Ectodermal cell (in vitro differentiated cells): ENCODE measurements at regions not wholly inside any gene's neighbourhood (a gene's known extent, or its start where the extent isn't known, plus 50 kb on each side); places are given as distances from the start of the nearest gene placed in this dataset.

Source experiments
- H3K27ac ChIP-seq: 2 replicates; pipeline ENCODE4 v1.7.0; 2013; ENCODE audit warnings: mild to moderate bottlenecking, low read depth, low read length; ENCODE audit not compliant: insufficient read depth, poor library complexity, severe bottlenecking
- H3K27me3 ChIP-seq: 2 replicates; pipeline ENCODE4 v1.7.0; 2013; ENCODE audit warnings: mild to moderate bottlenecking, low read length; ENCODE audit not compliant: insufficient read depth, control insufficient read depth, poor library complexity, severe bottlenecking
- H3K36me3 ChIP-seq: one replicate; pipeline ENCODE4 v1.7.0; 2013; ENCODE audit warnings: low read length; ENCODE audit not compliant: control insufficient read depth, insufficient read depth
- H3K4me1 ChIP-seq: one replicate; pipeline ENCODE4 v1.7.0; 2013; ENCODE audit warnings: low read length; ENCODE audit not compliant: control insufficient read depth, insufficient read depth
- H3K4me3 ChIP-seq: 2 replicates; pipeline ENCODE4 v1.7.0; 2013; ENCODE audit warnings: low read depth, low read length, control low read depth; ENCODE audit not compliant: insufficient read depth
- H3K9me3 ChIP-seq: 2 replicates; pipeline ENCODE4 v1.7.0; 2013; ENCODE audit warnings: mild to moderate bottlenecking, low read length, moderate library complexity; ENCODE audit not compliant: control insufficient read depth
- WGBS, 2 experiments: methylation state at CpG; one replicate each; pipeline ENCODE4 v1.1.7; 2013; ENCODE audit warnings: missing lambda C conversion rate in 2 of 2; 5-methylcytosine and 5-hydroxymethylcytosine counted together

GRCh38 chr2:57726294-57726693 is 320.3 kb upstream of the VRK2 start:
- Histone ChIP-seq H3K4me3 (no peak overlapping the region), H3K9me3 (no peaks in the 10 kb centered on the region), H3K36me3 (no peaks in the 10 kb centered on the region), H3K27ac (no peak overlapping the region), H3K4me1 (no peaks in the 10 kb centered on the region), H3K27me3 (no peaks in the 10 kb centered on the region)
- WGBS, 2 experiments = 81 to 93% methylated on average over 3 of the region's 4 CpGs

DNA sequence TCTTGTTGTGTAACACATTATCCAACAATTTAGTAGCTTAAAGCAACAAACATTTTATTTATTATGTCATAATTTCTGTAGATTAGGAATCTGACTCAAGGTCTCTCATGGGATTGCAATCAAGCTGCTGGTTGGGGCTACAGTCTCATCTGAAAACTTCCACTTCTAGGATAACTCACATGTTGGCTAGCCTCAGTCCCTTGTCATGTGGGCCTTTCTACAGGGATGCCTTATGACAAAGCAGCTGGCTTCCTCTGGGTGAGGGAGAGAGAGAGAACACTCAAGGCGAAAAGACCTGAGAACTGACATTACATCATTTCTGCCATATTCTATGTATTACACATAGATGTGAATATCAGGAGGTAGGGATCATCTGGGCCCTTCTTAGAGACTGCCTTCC is 317.9 kb upstream of the VRK2 start:
- H3K36me3 ChIP-seq = no peaks in the 10 kb centered on the region
- no peaks in the 10 kb centered on the region for H3K9me3 ChIP-seq
- no peaks in the 10 kb centered on the region for H3K4me1 ChIP-seq
- 100% methylated on average over 1 of the region's 1 CpG; no CpG with 5 or more reads in 1 of the 2 experiments for WGBS, 2 experiments
- no peak overlapping the region for H3K4me3 ChIP-seq
- no peak overlapping the region for H3K27ac ChIP-seq
- no peaks in the 10 kb centered on the region for H3K27me3 ChIP-seq

- no peak overlapping the region for H3K4me3 ChIP-seq
- H3K27me3 ChIP-seq = no peaks in the 10 kb centered on the region
- H3K9me3 ChIP-seq = no peaks in the 10 kb centered on the region
- H3K4me1 ChIP-seq = no peaks in the 10 kb centered on the region
- no peaks in the 10 kb centered on the region for H3K36me3 ChIP-seq
- H3K27ac ChIP-seq = no peak overlapping the region
Observed at GRCh38 chr2:57733956-57734355, 312.6 kb upstream of the VRK2 start.

DNA sequence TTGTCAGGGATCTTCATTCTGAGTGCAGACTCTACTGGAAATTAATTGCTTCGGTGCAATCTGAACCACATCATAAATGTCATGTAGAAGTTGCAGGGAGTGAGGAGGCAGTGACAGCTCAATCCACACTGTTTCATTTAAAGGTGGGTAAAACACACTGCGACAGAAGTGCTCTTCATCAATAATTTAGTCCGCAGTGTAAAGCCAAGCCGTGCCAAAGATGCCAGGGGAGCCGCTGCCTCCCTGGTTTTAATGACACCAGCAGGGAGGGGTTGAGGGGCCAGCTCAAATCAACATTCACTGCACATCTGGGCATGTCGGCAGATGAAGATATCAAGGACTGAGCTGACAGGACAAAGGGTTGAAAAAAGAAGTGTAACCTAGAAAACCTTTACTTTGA is 305.7 kb upstream of the VRK2 start:
- no peak overlapping the region for H3K4me3 ChIP-seq
- no peak overlapping the region for H3K27ac ChIP-seq
- 93% methylated on average over 6 of the region's 6 CpGs for WGBS, 2 experiments
- no peaks in the 10 kb centered on the region for H3K27me3 ChIP-seq
- no peaks in the 10 kb centered on the region for H3K4me1 ChIP-seq
- H3K36me3 ChIP-seq = no peaks in the 10 kb centered on the region
- no peaks in the 10 kb centered on the region for H3K9me3 ChIP-seq

DNA sequence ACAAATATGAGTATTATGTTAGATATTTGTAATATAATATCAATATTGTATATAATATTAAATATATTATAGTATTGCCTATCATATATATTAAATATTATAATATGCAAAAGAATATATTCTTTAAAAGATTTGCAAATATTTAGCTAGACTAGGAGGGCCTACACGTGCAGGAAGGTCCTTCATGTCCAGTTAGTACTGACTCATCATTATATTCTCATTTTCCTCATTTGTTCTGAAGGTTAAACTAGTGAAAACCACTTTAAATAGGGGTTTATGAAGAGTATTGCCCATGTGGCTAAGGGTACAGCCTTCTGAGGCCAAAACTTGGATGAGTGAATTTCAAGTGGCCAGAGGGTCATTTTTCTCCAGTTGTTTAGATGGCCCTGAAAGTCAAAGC is 293.0 kb upstream of the VRK2 start:
- no peaks in the 10 kb centered on the region for H3K27me3 ChIP-seq
- H3K36me3 ChIP-seq = no peaks in the 10 kb centered on the region
- no peaks in the 10 kb centered on the region for H3K9me3 ChIP-seq
- H3K27ac ChIP-seq = no peak overlapping the region
- no peak overlapping the region for H3K4me3 ChIP-seq
- WGBS, 2 experiments = 100% methylated on average over 1 of the region's 1 CpG; no CpG with 5 or more reads in 1 of the 2 experiments
- no peaks in the 10 kb centered on the region for H3K4me1 ChIP-seq

DNA sequence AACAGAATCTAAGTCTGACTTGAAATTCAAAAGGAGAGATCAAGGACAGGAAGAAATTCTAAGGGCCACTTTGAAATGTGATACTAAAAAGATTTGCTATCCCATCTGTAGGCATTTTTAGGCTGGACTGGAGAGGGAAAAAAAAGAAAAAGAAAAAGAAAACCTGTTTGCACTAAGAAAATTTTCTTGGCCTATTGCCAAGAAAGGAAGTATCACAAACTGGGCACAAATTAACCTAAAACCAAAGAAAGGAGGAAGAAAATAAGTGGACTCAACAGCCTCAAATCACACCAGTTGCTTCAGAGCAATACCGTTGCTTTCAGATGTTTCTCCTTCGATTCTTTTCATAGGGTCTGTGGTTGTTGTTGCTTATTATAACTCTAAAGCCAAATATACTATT is 287.9 kb upstream of the VRK2 start:
- Histone ChIP-seq H3K9me3 (no peaks in the 10 kb centered on the region), H3K4me1 (peaks cover 6% of the 10 kb centered on the region), H3K27me3 (no peaks in the 10 kb centered on the region), H3K27ac (no peak overlapping the region), H3K36me3 (no peaks in the 10 kb centered on the region), H3K4me3 (no peak overlapping the region)
- WGBS, 2 experiments = no CpG with 5 or more reads among the region's 2 CpGs

GRCh38 chr2:57759131-57759530 is 287.5 kb upstream of the VRK2 start:
- Histone ChIP-seq H3K36me3 (no peaks in the 10 kb centered on the region), H3K27me3 (no peaks in the 10 kb centered on the region), H3K4me3 (no peak overlapping the region), H3K4me1 (peaks cover 6% of the 10 kb centered on the region), H3K9me3 (no peaks in the 10 kb centered on the region), H3K27ac (no peak overlapping the region)
- 73 to 79% methylated on average over 4 to 5 of the region's 5 CpGs for WGBS, 2 experiments

DNA sequence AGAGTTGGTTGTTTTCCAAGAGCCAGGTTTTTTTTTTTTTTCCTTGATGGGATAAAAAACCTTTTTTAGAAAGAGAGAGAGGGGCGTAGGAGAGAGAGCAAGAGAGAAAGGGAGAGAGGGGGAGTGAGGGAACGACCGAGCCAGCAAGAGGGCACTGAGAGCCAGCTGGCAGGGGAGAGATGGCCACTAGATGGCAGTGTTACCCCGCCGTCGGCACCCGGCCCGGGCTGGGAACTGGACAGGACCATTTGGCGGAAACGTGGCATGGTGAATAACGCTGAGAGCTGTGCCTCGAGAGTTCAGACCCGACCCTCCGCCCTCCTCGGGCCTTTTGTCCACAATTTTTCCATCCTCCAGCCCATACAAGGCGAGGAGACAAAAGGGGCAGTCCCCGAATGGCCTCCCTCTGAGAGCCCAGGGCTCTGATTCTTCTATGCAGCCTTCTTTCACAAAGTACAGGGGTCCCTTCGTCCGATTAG is 286.7 kb upstream of the VRK2 start:
- 3 to 4% methylated on average over 19 of the region's 19 CpGs for WGBS, 2 experiments
- H3K4me3 ChIP-seq = no peak overlapping the region
- peaks cover 6% of the 10 kb centered on the region for H3K4me1 ChIP-seq
- H3K27me3 ChIP-seq = no peaks in the 10 kb centered on the region
- H3K36me3 ChIP-seq = no peaks in the 10 kb centered on the region
- no peaks in the 10 kb centered on the region for H3K9me3 ChIP-seq
- peak overlapping the region; percentile 83 for H3K27ac ChIP-seq

GRCh38 chr2:57760381-57760801 is 286.2 kb upstream of the VRK2 start:
- H3K4me1 ChIP-seq = peaks cover 6% of the 10 kb centered on the region
- WGBS, 2 experiments = 58 to 59% methylated on average over 3 to 4 of the region's 4 CpGs
- no peaks in the 10 kb centered on the region for H3K36me3 ChIP-seq
- no peaks in the 10 kb centered on the region for H3K27me3 ChIP-seq
- peak overlapping the region; percentile 83 for H3K27ac ChIP-seq
- no peak overlapping the region for H3K4me3 ChIP-seq
- H3K9me3 ChIP-seq = no peaks in the 10 kb centered on the region

GRCh38 chr2:57776916-57777315 is 269.7 kb upstream of the VRK2 start:
- 92 to 93% methylated on average over 2 of the region's 2 CpGs for WGBS, 2 experiments
- Histone ChIP-seq H3K9me3 (no peaks in the 10 kb centered on the region), H3K27me3 (no peaks in the 10 kb centered on the region), H3K4me1 (no peaks in the 10 kb centered on the region), H3K4me3 (no peak overlapping the region), H3K36me3 (no peaks in the 10 kb centered on the region), H3K27ac (no peak overlapping the region)

DNA sequence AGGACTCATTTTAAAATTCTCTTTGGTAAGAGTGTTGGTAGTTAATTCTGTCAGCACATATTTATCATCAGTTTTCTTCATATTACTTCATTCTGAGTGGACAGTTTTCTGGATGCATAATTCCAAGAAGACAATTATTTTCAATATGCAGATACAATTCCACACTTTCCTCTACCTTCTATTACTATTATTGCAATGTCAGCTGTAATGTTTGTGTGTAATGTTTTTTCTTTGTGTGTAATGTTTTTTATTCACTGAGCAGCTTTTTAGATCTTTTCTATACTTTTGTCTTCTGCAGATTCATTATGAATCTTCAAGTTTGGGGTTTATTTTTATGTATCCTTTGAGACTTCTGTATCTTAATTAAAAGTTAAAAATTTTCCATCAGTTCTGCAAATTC is 264.0 kb upstream of the VRK2 start:
- H3K27ac ChIP-seq = no peak overlapping the region
- no peak overlapping the region for H3K4me3 ChIP-seq
- no peaks in the 10 kb centered on the region for H3K36me3 ChIP-seq
- H3K9me3 ChIP-seq = no peaks in the 10 kb centered on the region
- H3K4me1 ChIP-seq = no peaks in the 10 kb centered on the region
- H3K27me3 ChIP-seq = no peaks in the 10 kb centered on the region
